GM12878 (cell line): ENCODE measurements at regions not wholly inside any gene's neighbourhood (a gene's known extent, or its start where the extent isn't known, plus 50 kb on each side); places are given as distances from the start of the nearest gene placed in this dataset.

ENCODE experiments used
- ATAC-seq: fragments of 200-7000 bp; cut with Tn5 transposase; 3 replicates; pipeline ENCODE4 v1.9.1; 2020; ENCODE audit warnings: mild to moderate bottlenecking, moderate library complexity
- BruUV-seq: library from RNA; stranded (reverse); fragments of 400-500 nt; replicated peaks from 2 replicates; lab custom pipeline; 2021; lab: Mats Ljungman, UMichigan
- CTCF ChIA-PET: fragments of 300-600 bp; sonication (Branson Sonifier 250); formaldehyde crosslinking; extraction: SDS; loops from one replicate; lab custom pipeline; 2021; ENCODE audit warnings: inconsistent platforms; lab: Yijun Ruan, JAX
- POLR2A ChIA-PET: fragments of 350-600 bp; formaldehyde crosslinking; extraction: SDS; loops from one replicate; lab custom pipeline; 2021; ENCODE audit warnings: inconsistent platforms; lab: Charles Lee
- RAD21 ChIA-PET: fragments of 300-600 bp; sonication (Branson Sonifier 250); formaldehyde crosslinking; loops from one replicate; lab custom pipeline; 2023; ENCODE audit warnings: antibody characterized with exemption; ENCODE audit not compliant: unreplicated experiment; lab: Charles Lee
- SMC1A ChIA-PET: fragments of 300-600 bp; sonication (Branson Sonifier 250); formaldehyde crosslinking; loops from one replicate; lab custom pipeline; 2023; ENCODE audit not compliant: unreplicated experiment, uncharacterized antibody; lab: Charles Lee
- DNase-seq: peaks from one replicate; pipeline ENCODE4 v3.0.0-alpha.2; 2011; ENCODE audit warnings: low read depth, low spot score
- FAIRE-seq: peaks from 3 replicates; lab custom pipeline; 2011; peaks lifted over from hg19 to GRCh38; lab: Jason Lieb, UNC
- H2AFZ ChIP-seq: 2 replicates; pipeline ENCODE4 v1.6.0; 2011; ENCODE audit warnings: low read depth, low read length, control low read depth; ENCODE audit not compliant: control insufficient read depth
- H3K27ac ChIP-seq: 2 replicates; pipeline ENCODE4 v1.5.1; 2011; ENCODE audit warnings: control low read depth; ENCODE audit not compliant: control insufficient read depth, insufficient read depth
- H3K27me3 ChIP-seq, 2 experiments: replicated peaks in 1 of 2; 2 replicates each; pipeline versions ENCODE4 v1.6.0 to v1.6.1; 2011; ENCODE audit warnings: low read length in 1 of 2; ENCODE audit not compliant: control insufficient read depth in 2 of 2, insufficient read depth in 2 of 2
- H3K36me3 ChIP-seq, 2 experiments: 2 replicates each; pipeline ENCODE4 v1.5.1; 2011; ENCODE audit warnings: low read length in 1 of 2; ENCODE audit not compliant: control insufficient read depth in 2 of 2, insufficient read depth in 2 of 2
- H3K4me1 ChIP-seq: 2 replicates; pipeline ENCODE4 v1.6.1; 2011; ENCODE audit warnings: mild to moderate bottlenecking, low read length, moderate library complexity, mixed read lengths; ENCODE audit not compliant: control insufficient read depth, insufficient read depth
- H3K4me2 ChIP-seq: 2 replicates; pipeline ENCODE4 v1.6.0; 2011; ENCODE audit warnings: control low read depth; ENCODE audit not compliant: control insufficient read depth, insufficient read depth
- H3K4me3 ChIP-seq: fragments of 200-600 bp; sonication (generic); 2 replicates; pipeline ENCODE4 v1.5.1; 2016
- H3K79me2 ChIP-seq: 2 replicates; pipeline ENCODE4 v1.6.0; 2011; ENCODE audit warnings: low read length; ENCODE audit not compliant: control insufficient read depth, insufficient read depth
- H3K9ac ChIP-seq: 2 replicates; pipeline ENCODE4 v1.8.0; 2011; ENCODE audit warnings: low read length, control low read depth, mixed read lengths; ENCODE audit not compliant: control insufficient read depth, insufficient read depth
- H3K9me3 ChIP-seq: replicated peaks from 3 replicates; pipeline ENCODE4 v1.5.1; 2011; ENCODE audit warnings: mild to moderate bottlenecking, low read length; ENCODE audit not compliant: control insufficient read depth, insufficient read depth
- H4K20me1 ChIP-seq: 2 replicates; pipeline ENCODE4 v1.6.0; 2011; ENCODE audit not compliant: control insufficient read depth, insufficient read depth
- BRCA1 ChIP-seq: IDR thresholded peaks from 2 replicates; pipeline ENCODE4 v1.6.1; 2011; ENCODE audit warnings: low read depth, low read length, improper control_type of control experiment
- CBX5 ChIP-seq: sonication (generic); IDR thresholded peaks from 2 replicates; pipeline ENCODE4 v1.6.1; 2016; ENCODE audit warnings: low read depth, moderate library complexity, mild to moderate bottlenecking, inconsistent platforms
- EGR1 ChIP-seq, 2 experiments: IDR thresholded peaks; 1 replicate in 1 of 2; 2 replicates in 1 of 2; pipeline ENCODE4 v1.6.1; 2011 to 2012; ENCODE audit warnings: low read depth in 2 of 2, low read length in 2 of 2, borderline replicate concordance in 1 of 2, mild to moderate bottlenecking in 1 of 2, moderate library complexity in 1 of 2
- JUND ChIP-seq: IDR thresholded peaks from 2 replicates; pipeline ENCODE4 v1.6.1; 2012; ENCODE audit warnings: low read depth, mild to moderate bottlenecking, low read length, improper control_type of control experiment, moderate library complexity
- KDM1A ChIP-seq: fragments of 200-600 bp; sonication (generic); IDR thresholded peaks from 2 replicates; pipeline ENCODE4 v1.6.1; 2016; ENCODE audit warnings: borderline replicate concordance
- LARP7 ChIP-seq: fragments of 450-650 bp; IDR thresholded peaks from 2 replicates; pipeline ENCODE4 v1.6.1; 2017; ENCODE audit warnings: mild to moderate bottlenecking
- PAX8 ChIP-seq: fragments of 450-650 bp; IDR thresholded peaks from 2 replicates; pipeline ENCODE4 v1.6.1; 2017; ENCODE audit warnings: mild to moderate bottlenecking, moderate library complexity
- POLR2AphosphoS5 ChIP-seq: IDR thresholded peaks from 2 replicates; pipeline ENCODE4 v1.6.1; 2011; ENCODE audit warnings: mild to moderate bottlenecking, low read length, inconsistent platforms
- PRDM15 ChIP-seq: fragments of 450-650 bp; formaldehyde crosslinking; IDR thresholded peaks from 2 replicates; pipeline ENCODE4 v1.4.0; 2020; ENCODE audit warnings: mild to moderate bottlenecking, moderate library complexity
- RCOR1 ChIP-seq: conservative IDR thresholded peaks from 2 replicates; pipeline ENCODE4 v1.6.1; 2012; ENCODE audit warnings: low read depth, low read length, improper control_type of control experiment
- SPI1 ChIP-seq: IDR thresholded peaks from 2 replicates; pipeline ENCODE4 v1.6.1; 2011; ENCODE audit warnings: low read depth, mild to moderate bottlenecking, low read length, moderate library complexity, borderline replicate concordance; ENCODE audit not compliant: insufficient read depth
- YY1 ChIP-seq: IDR thresholded peaks from 2 replicates; pipeline ENCODE4 v1.6.1; 2011; ENCODE audit warnings: low read depth, mild to moderate bottlenecking, low read length
- ZNF24 ChIP-seq: fragments of 450-650 bp; IDR thresholded peaks from 2 replicates; pipeline ENCODE4 v1.6.1; 2017; ENCODE audit warnings: antibody characterized with exemption, mild to moderate bottlenecking
- WGBS: methylation state at CpG from one replicate; pipeline ENCODE4 v1.1.6; 2016; ENCODE audit warnings: low lambda C conversion rate; ENCODE audit not compliant: insufficient replicate concordance, insufficient coverage; ENCODE audit errors: missing lambda C conversion rate; 5-methylcytosine and 5-hydroxymethylcytosine counted together
- in situ Hi-C: fragments of 300-500 bp; cut with MboI; formaldehyde crosslinking; loops from 9 replicates; pipeline ENCODE4 v1.14.3; 2018; ENCODE audit warnings: mixed read lengths
- intact Hi-C: fragments of 100-400 bp; cut with micrococcal nuclease; formaldehyde crosslinking; loops from one replicate; pipeline ENCODE4 v1.14.2; 2022; ENCODE audit not compliant: unreplicated experiment

GRCh38 chr11:122234257-122234656 is 118.2 kb upstream of the BLID start:
- H3K4me2 ChIP-seq, result no peak overlapping the region
- no peaks in the 10 kb centered on the region for H3K79me2 ChIP-seq
- intact Hi-C loops, result no loop called here
- DNase-seq (no peak), FAIRE-seq (no peak), ATAC-seq (no peak)
- ChIA-PET CTCF (no interaction called here), SMC1A (no interaction called here), POLR2A (no interaction called here), RAD21 (interaction anchor here (1.0 kb wide), 1 partner anchor 18 kb away, joined by 3 read pairs; no protein-coding TSS in a partner anchor)
- in situ Hi-C loops, result no loop called here
- no peak for TF ChIP-seq JUND
- no peak for TF ChIP-seq POLR2AphosphoS5
- TF ChIP-seq ZNF24, result peak; percentile 91
- peak; percentile 59 for TF ChIP-seq SPI1
- no peak for TF ChIP-seq KDM1A
- H3K27ac ChIP-seq, result no peak overlapping the region
- H3K9me3 ChIP-seq, result no peaks in the 10 kb centered on the region
- no peak overlapping the region for H3K9ac ChIP-seq
- H3K36me3 ChIP-seq, result no peaks in the 10 kb centered on the region
- H2AFZ ChIP-seq, result no peak overlapping the region
- BruUV-seq, result no TSS peak
- H3K27me3 ChIP-seq, result 0 out of 4 replicates have a peak, but pooled peaks cover 0 to 3% of the 10 kb centered on the region in 2 experiments
- H3K4me3 ChIP-seq, result no peak overlapping the region
- no peaks in the 10 kb centered on the region for H4K20me1 ChIP-seq
- no peaks in the 10 kb centered on the region for H3K4me1 ChIP-seq

GRCh38 chr11:122232985-122233384 is 117.0 kb upstream of the BLID start:
- no peaks in the 10 kb centered on the region for H3K9me3 ChIP-seq
- FAIRE-seq (no peak), ATAC-seq (no peak), DNase-seq (no peak)
- no peaks in the 10 kb centered on the region for H4K20me1 ChIP-seq
- no peaks in the 10 kb centered on the region for H3K79me2 ChIP-seq
- ChIA-PET SMC1A (no interaction called here), RAD21 (no interaction called here)
- intact Hi-C loops, result no loop called here
- WGBS, result 23% methylated on average over 4 of the region's 4 CpGs
- 0 out of 4 replicates have a peak, but pooled peaks cover 0 to 4% of the 10 kb centered on the region in 2 experiments for H3K27me3 ChIP-seq
- no peak for TF ChIP-seq RCOR1
- no peak for TF ChIP-seq EGR1 (IDR thresholded peaks at IDR 0.05; ENCODE audit: borderline replicate concordance in 1 of 2, low read depth in 2 of 2, low read length in 2 of 2)
- TF ChIP-seq CBX5, result no peak
- TF ChIP-seq PAX8, result no peak
- no peak for TF ChIP-seq BRCA1
- TF ChIP-seq LARP7, result no peak
- no peak for TF ChIP-seq PRDM15 (CRISPR knock-in tag)
- no peak for TF ChIP-seq YY1
- TF ChIP-seq, all 136 proteins: peak for 0
- ChIA-PET CTCF (no interaction called here), POLR2A (no interaction called here)
- no peak overlapping the region for H3K9ac ChIP-seq
- no TSS peak for BruUV-seq
- no peak overlapping the region for H3K4me2 ChIP-seq
- H2AFZ ChIP-seq, result no peak overlapping the region
- H3K4me1 ChIP-seq, result no peaks in the 10 kb centered on the region
- H3K27ac ChIP-seq, result no peak overlapping the region
- in situ Hi-C loops, result no loop called here
- no peaks in the 10 kb centered on the region for H3K36me3 ChIP-seq
- no peak overlapping the region for H3K4me3 ChIP-seq
